Keratinocyte (primary cell): ENCODE measurements at regions not wholly inside any gene's neighbourhood (a gene's known extent, or its start where the extent isn't known, plus 50 kb on each side); places are given as distances from the start of the nearest gene placed in this dataset.

Source experiments
- DNase-seq: peaks from one replicate; pipeline ENCODE4 v3.0.0-alpha.2; 2011; ENCODE audit warnings: low read depth, missing footprints, low spot score
- FAIRE-seq: peaks from 2 replicates; lab custom pipeline; 2011; peaks lifted over from hg19 to GRCh38; lab: Jason Lieb, UNC
- H2AFZ ChIP-seq: 2 replicates; pipeline ENCODE4 v1.6.0; 2012; ENCODE audit warnings: low read length, control low read depth, inconsistent platforms; ENCODE audit not compliant: control insufficient read depth
- H3K27ac ChIP-seq: 2 replicates; pipeline ENCODE4 v1.5.1; 2011; ENCODE audit warnings: low read length; ENCODE audit not compliant: control insufficient read depth, insufficient read depth
- H3K27me3 ChIP-seq: 3 replicates; pipeline ENCODE4 v1.6.0; 2011; ENCODE audit warnings: low read length; ENCODE audit not compliant: control insufficient read depth, insufficient read depth; ENCODE audit errors: extremely low read depth
- H3K36me3 ChIP-seq, 2 experiments: 2 replicates in 1 of 2; 3 replicates in 1 of 2; pipeline ENCODE4 v1.5.1; 2011; ENCODE audit warnings: low read length in 2 of 2, mild to moderate bottlenecking in 1 of 2; ENCODE audit not compliant: control insufficient read depth in 2 of 2, insufficient read depth in 2 of 2; ENCODE audit errors: extremely low read depth in 1 of 2
- H3K4me1 ChIP-seq: 3 replicates; pipeline ENCODE4 v1.5.1; 2011; ENCODE audit warnings: low read length; ENCODE audit not compliant: control insufficient read depth, insufficient read depth; ENCODE audit errors: extremely low read depth
- H3K4me2 ChIP-seq: 3 replicates; pipeline ENCODE4 v1.6.0; 2011; ENCODE audit warnings: low read depth, low read length; ENCODE audit not compliant: control insufficient read depth, insufficient read depth; ENCODE audit errors: extremely low read depth
- H3K4me3 ChIP-seq, 3 experiments: fragments of 200-600 bp in 1 of 3; sonication (generic) in 1 of 3; 2 replicates in 2 of 3; 3 replicates in 1 of 3; pipeline ENCODE4 v1.5.1; 2011 to 2016; ENCODE audit warnings: low read length in 3 of 3, mild to moderate bottlenecking in 3 of 3, control low read depth in 2 of 3, inconsistent platforms in 1 of 3, low read depth in 1 of 3, mixed read lengths in 1 of 3, mixed run types in 1 of 3, moderate library complexity in 1 of 3; ENCODE audit not compliant: control insufficient read depth in 2 of 3, insufficient read depth in 2 of 3; ENCODE audit errors: extremely low read depth in 1 of 3
- H3K79me2 ChIP-seq: 2 replicates; pipeline ENCODE4 v1.6.0; 2012; ENCODE audit warnings: low read length; ENCODE audit not compliant: control insufficient read depth, insufficient read depth
- H3K9ac ChIP-seq: 3 replicates; pipeline ENCODE4 v1.6.0; 2011; ENCODE audit warnings: low read length; ENCODE audit not compliant: control insufficient read depth, insufficient read depth; ENCODE audit errors: extremely low read depth
- H3K9me1 ChIP-seq: 3 replicates; pipeline ENCODE4 v1.6.0; 2011; ENCODE audit warnings: low read length; ENCODE audit not compliant: control insufficient read depth, insufficient read depth; ENCODE audit errors: extremely low read depth
- H3K9me3 ChIP-seq: 2 replicates; pipeline ENCODE4 v1.5.1; 2012; ENCODE audit warnings: low read depth, low read length; ENCODE audit not compliant: control insufficient read depth
- H4K20me1 ChIP-seq: 3 replicates; pipeline ENCODE4 v1.6.0; 2011; ENCODE audit warnings: low read length; ENCODE audit not compliant: control insufficient read depth, insufficient read depth; ENCODE audit errors: extremely low read depth
- EZH2 ChIP-seq: IDR thresholded peaks from one replicate; pipeline ENCODE4 v1.6.1; 2012; ENCODE audit warnings: inconsistent platforms, mild to moderate bottlenecking, low read length, moderate library complexity
- dilution Hi-C: fragments of 300-500 bp; cut with MboI; formaldehyde crosslinking; loops from one replicate; pipeline ENCODE4 v1.7.0; 2020; ENCODE audit warnings: low sequenced_read_pairs; ENCODE audit not compliant: extremely low pct_ligation_motif_present
- TF ChIP-seq, protein P1 (sequence below), 3 experiments: IDR thresholded peaks in 1 of 3; conservative IDR thresholded peaks in 1 of 3; optimal IDR thresholded peaks in 1 of 3; 2 replicates in 2 of 3; 3 replicates in 1 of 3; pipeline versions ENCODE3 to v1.5.1; 2011; ENCODE audit warnings: low read length in 3 of 3, mild to moderate bottlenecking in 3 of 3, moderate library complexity in 2 of 3, control low read depth in 1 of 3, inconsistent platforms in 1 of 3; ENCODE audit not compliant: insufficient read depth in 2 of 3; ENCODE audit errors: extremely low read depth in 1 of 3

DNA sequence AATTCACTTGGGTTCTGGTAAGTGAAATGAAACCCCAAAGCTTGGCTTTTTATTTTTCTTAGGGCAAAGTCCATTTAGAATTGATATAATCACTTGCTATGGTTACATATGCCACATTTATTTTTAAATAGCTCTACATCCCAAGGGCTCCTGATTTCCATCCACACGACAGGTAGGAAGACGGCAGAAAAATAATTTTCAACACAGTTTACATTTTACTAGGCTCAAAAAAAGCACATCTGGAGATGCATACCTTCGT is 95.0 kb upstream of the EFNA5 start:
- no peak for FAIRE-seq
- Histone ChIP-seq H3K4me2 (no peak overlapping the region), H2AFZ (no peak overlapping the region), H3K9me3 (no peaks in the 10 kb centered on the region), H4K20me1 (no peaks in the 10 kb centered on the region), H3K9me1 (no peaks in the 10 kb centered on the region), H3K36me3 (no peaks in the 10 kb centered on the region), H3K9ac (no peak overlapping the region), H3K27me3 (no peaks in the 10 kb centered on the region), H3K4me1 (no peaks in the 10 kb centered on the region), H3K27ac (no peak overlapping the region), H3K4me3 (no peak overlapping the region), H3K79me2 (no peaks in the 10 kb centered on the region)
- no peak for TF ChIP-seq EZH2
- TF ChIP-seq, protein P1, sequence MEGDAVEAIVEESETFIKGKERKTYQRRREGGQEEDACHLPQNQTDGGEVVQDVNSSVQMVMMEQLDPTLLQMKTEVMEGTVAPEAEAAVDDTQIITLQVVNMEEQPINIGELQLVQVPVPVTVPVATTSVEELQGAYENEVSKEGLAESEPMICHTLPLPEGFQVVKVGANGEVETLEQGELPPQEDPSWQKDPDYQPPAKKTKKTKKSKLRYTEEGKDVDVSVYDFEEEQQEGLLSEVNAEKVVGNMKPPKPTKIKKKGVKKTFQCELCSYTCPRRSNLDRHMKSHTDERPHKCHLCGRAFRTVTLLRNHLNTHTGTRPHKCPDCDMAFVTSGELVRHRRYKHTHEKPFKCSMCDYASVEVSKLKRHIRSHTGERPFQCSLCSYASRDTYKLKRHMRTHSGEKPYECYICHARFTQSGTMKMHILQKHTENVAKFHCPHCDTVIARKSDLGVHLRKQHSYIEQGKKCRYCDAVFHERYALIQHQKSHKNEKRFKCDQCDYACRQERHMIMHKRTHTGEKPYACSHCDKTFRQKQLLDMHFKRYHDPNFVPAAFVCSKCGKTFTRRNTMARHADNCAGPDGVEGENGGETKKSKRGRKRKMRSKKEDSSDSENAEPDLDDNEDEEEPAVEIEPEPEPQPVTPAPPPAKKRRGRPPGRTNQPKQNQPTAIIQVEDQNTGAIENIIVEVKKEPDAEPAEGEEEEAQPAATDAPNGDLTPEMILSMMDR (optimal IDR thresholded peaks at IDR 0.05 in 1 of 3, IDR thresholded peaks at IDR 0.05 in 1 of 3, conservative IDR thresholded peaks at IDR 0.05 in 1 of 3; ENCODE audit: extremely low read depth in 1 of 3, insufficient read depth in 2 of 3, low read length in 3 of 3): no peak
- dilution Hi-C loops: no loop called here
- DNase-seq: no peak

DNA sequence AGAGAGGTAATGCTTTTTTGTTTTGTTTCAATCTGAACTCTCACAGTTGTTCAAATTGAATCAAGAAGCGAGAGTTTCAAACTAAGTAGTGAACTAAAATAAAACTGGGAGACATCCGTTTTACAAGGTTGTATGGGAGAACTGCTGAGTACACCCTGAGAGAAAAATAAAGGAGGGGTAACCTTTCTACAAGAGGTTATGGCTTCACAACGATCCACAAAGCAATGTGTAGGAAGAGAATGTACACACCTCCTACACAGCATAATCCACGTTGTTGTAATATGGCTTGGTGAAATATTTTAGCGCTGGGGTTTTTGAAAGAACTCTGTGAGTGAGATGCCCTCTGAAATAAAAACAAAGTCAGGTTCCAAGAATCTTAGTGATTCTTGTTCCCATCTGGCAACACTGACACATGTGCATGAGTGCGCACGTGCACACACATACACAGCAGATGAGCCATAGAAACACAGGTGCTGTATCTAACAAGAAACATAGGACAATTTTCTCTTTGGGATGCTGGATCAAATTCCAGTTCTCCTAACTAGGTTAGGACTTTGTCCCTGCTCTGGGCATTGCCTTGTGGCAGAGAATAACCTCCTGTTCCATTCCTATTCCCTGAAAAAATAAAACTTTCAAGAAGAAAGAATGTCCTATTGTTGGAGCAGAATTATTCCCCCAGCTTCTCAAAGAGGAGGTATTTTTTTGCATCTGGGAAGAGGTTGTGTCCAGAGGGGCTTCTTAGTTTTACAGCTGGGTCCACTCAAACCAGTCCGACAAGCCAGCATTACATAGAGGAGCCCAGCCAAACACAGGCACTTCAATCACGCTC is 94.5 kb upstream of the EFNA5 start:
- no peaks in the 10 kb centered on the region for H3K27me3 ChIP-seq
- H3K79me2 ChIP-seq: no peaks in the 10 kb centered on the region
- H3K4me2 ChIP-seq: no peak overlapping the region
- no peaks in the 10 kb centered on the region for H3K4me1 ChIP-seq
- H3K9ac ChIP-seq: no peak overlapping the region
- no peak overlapping the region for H3K27ac ChIP-seq
- H3K4me3 ChIP-seq: no peak overlapping the region
- DNase-seq (no peak), FAIRE-seq (no peak)
- H3K36me3 ChIP-seq: no peaks in the 10 kb centered on the region
- no peaks in the 10 kb centered on the region for H4K20me1 ChIP-seq
- no peak for TF ChIP-seq EZH2
- TF ChIP-seq, protein P1 (optimal IDR thresholded peaks at IDR 0.05 in 1 of 3, IDR thresholded peaks at IDR 0.05 in 1 of 3, conservative IDR thresholded peaks at IDR 0.05 in 1 of 3; ENCODE audit: extremely low read depth in 1 of 3, insufficient read depth in 2 of 3, low read length in 3 of 3): no peak
- no peak overlapping the region for H2AFZ ChIP-seq
- dilution Hi-C loops: no loop called here
- no peaks in the 10 kb centered on the region for H3K9me3 ChIP-seq
- no peaks in the 10 kb centered on the region for H3K9me1 ChIP-seq
